Mesodermal cell (in vitro differentiated cells): ENCODE measurements at regions not wholly inside any gene's neighbourhood (a gene's known extent, or its start where the extent isn't known, plus 50 kb on each side); places are given as distances from the start of the nearest gene placed in this dataset.

Experiments
- H3K27ac ChIP-seq: 2 replicates; pipeline ENCODE4 v1.7.0; 2013; ENCODE audit warnings: mild to moderate bottlenecking, low read depth, low read length, moderate library complexity; ENCODE audit not compliant: severe bottlenecking
- H3K36me3 ChIP-seq: 2 replicates; pipeline ENCODE4 v1.7.1; 2013; ENCODE audit warnings: mild to moderate bottlenecking, low read length, moderate library complexity; ENCODE audit not compliant: control insufficient read depth, insufficient read depth
- H3K4me1 ChIP-seq: one replicate; pipeline ENCODE4 v1.7.1; 2013; ENCODE audit warnings: mild to moderate bottlenecking, low read length; ENCODE audit not compliant: insufficient read depth, control insufficient read depth, poor library complexity, severe bottlenecking
- H3K4me3 ChIP-seq: 2 replicates; pipeline ENCODE4 v1.7.0; 2013; ENCODE audit warnings: low read length, control low read depth, mild to moderate bottlenecking; ENCODE audit not compliant: insufficient read depth, poor library complexity, severe bottlenecking; ENCODE audit errors: extremely low read depth
- H3K9me3 ChIP-seq: 2 replicates; pipeline ENCODE4 v1.7.1; 2013; ENCODE audit warnings: mild to moderate bottlenecking, low read length, moderate library complexity; ENCODE audit not compliant: control insufficient read depth
- WGBS, 2 experiments: methylation state at CpG; one replicate each; pipeline ENCODE4 v1.1.5; 2013; ENCODE audit warnings: missing lambda C conversion rate in 2 of 2; ENCODE audit not compliant: insufficient coverage in 2 of 2; 5-methylcytosine and 5-hydroxymethylcytosine counted together

GRCh38 chr17:71655542-71655941 lies 465.3 kb upstream of the SOX9 start:
- Histone ChIP-seq H3K9me3 (no peaks in the 10 kb centered on the region), H3K4me3 (no peak overlapping the region), H3K36me3 (no peaks in the 10 kb centered on the region), H3K4me1 (no peaks in the 10 kb centered on the region), H3K27ac (no peak overlapping the region)

GRCh38 chr17:71656964-71657858 lies 463.6 kb upstream of the SOX9 start:
- WGBS, 2 experiments, result 90 to 100% methylated on average over 1 to 3 of the region's 6 CpGs
- Histone ChIP-seq H3K9me3 (no peaks in the 10 kb centered on the region), H3K36me3 (no peaks in the 10 kb centered on the region), H3K27ac (no peak overlapping the region), H3K4me1 (no peaks in the 10 kb centered on the region), H3K4me3 (no peak overlapping the region)

GRCh38 chr17:71658996-71659395 lies 461.8 kb upstream of the SOX9 start:
- Histone ChIP-seq H3K9me3 (no peaks in the 10 kb centered on the region), H3K36me3 (no peaks in the 10 kb centered on the region), H3K4me1 (no peaks in the 10 kb centered on the region), H3K4me3 (no peak overlapping the region), H3K27ac (no peak overlapping the region)
- 91 to 94% methylated on average over 5 to 8 of the region's 9 CpGs for WGBS, 2 experiments

GRCh38 chr17:71664861-71665260 lies 456.0 kb upstream of the SOX9 start:
- Histone ChIP-seq H3K27ac (no peak overlapping the region), H3K9me3 (no peaks in the 10 kb centered on the region), H3K4me3 (no peak overlapping the region), H3K36me3 (no peaks in the 10 kb centered on the region), H3K4me1 (no peaks in the 10 kb centered on the region)

- 84 to 87% methylated on average over 1 to 2 of the region's 2 CpGs for WGBS, 2 experiments
- no peak overlapping the region for H3K27ac ChIP-seq
- no peak overlapping the region for H3K4me3 ChIP-seq
- H3K36me3 ChIP-seq, result no peaks in the 10 kb centered on the region
- H3K9me3 ChIP-seq, result no peaks in the 10 kb centered on the region
- H3K4me1 ChIP-seq, result no peaks in the 10 kb centered on the region
These were observed 454.8 kb upstream of the SOX9 start for GRCh38 chr17:71666047-71666446.

- H3K27ac ChIP-seq, result no peak overlapping the region
These were observed 453.2 kb upstream of the SOX9 start for GRCh38 chr17:71667661-71668060.

GRCh38 chr17:71668807-71669206 lies 452.0 kb upstream of the SOX9 start:
- Histone ChIP-seq H3K4me1 (no peaks in the 10 kb centered on the region), H3K36me3 (no peaks in the 10 kb centered on the region), H3K4me3 (no peak overlapping the region), H3K9me3 (peaks cover 4% of the 10 kb centered on the region), H3K27ac (no peak overlapping the region)
- 94 to 96% methylated on average over 2 of the region's 2 CpGs for WGBS, 2 experiments

More at GRCh38 chr17:71667661-71668060, 453.2 kb upstream of the SOX9 start:
- WGBS, 2 experiments, result 89 to 100% methylated on average over 1 of the region's 1 CpG
- no peak overlapping the region for H3K4me3 ChIP-seq
- H3K9me3 ChIP-seq, result peaks cover 4% of the 10 kb centered on the region
- H3K36me3 ChIP-seq, result no peaks in the 10 kb centered on the region
- no peaks in the 10 kb centered on the region for H3K4me1 ChIP-seq

- H3K4me3 ChIP-seq, result no peak overlapping the region
- H3K36me3 ChIP-seq, result no peaks in the 10 kb centered on the region
- H3K4me1 ChIP-seq, result no peaks in the 10 kb centered on the region
- 89% methylated on average over 3 of the region's 4 CpGs; no CpG with 5 or more reads in 1 of the 2 experiments for WGBS, 2 experiments
- H3K27ac ChIP-seq, result no peak overlapping the region
- no peaks in the 10 kb centered on the region for H3K9me3 ChIP-seq
These were observed 443.4 kb upstream of the SOX9 start for GRCh38 chr17:71677439-71677838.

GRCh38 chr17:71679832-71680231 lies 441.0 kb upstream of the SOX9 start:
- Histone ChIP-seq H3K4me1 (no peaks in the 10 kb centered on the region), H3K9me3 (no peaks in the 10 kb centered on the region)

GRCh38 chr17:71681427-71682173 lies 439.2 kb upstream of the SOX9 start:
- 86 to 95% methylated on average over 2 to 4 of the region's 4 CpGs for WGBS, 2 experiments
- no peaks in the 10 kb centered on the region for H3K9me3 ChIP-seq
- H3K27ac ChIP-seq, result no peak overlapping the region
- no peak overlapping the region for H3K4me3 ChIP-seq
- no peaks in the 10 kb centered on the region for H3K4me1 ChIP-seq
- no peaks in the 10 kb centered on the region for H3K36me3 ChIP-seq

More at GRCh38 chr17:71679832-71680231, 441.0 kb upstream of the SOX9 start:
- Histone ChIP-seq H3K27ac (no peak overlapping the region), H3K36me3 (no peaks in the 10 kb centered on the region), H3K4me3 (no peak overlapping the region)
- 100% methylated on average over 1 of the region's 2 CpGs for WGBS, 2 experiments

GRCh38 chr17:71682174-71682494 lies 438.7 kb upstream of the SOX9 start:
- Histone ChIP-seq H3K4me3 (no peak overlapping the region), H3K27ac (no peak overlapping the region), H3K9me3 (no peaks in the 10 kb centered on the region), H3K36me3 (no peaks in the 10 kb centered on the region), H3K4me1 (no peaks in the 10 kb centered on the region)
- WGBS, 2 experiments, result 100% methylated on average over 1 of the region's 1 CpG
